HG02678 (cell line): ENCODE measurements at regions not wholly inside any gene's neighbourhood (a gene's known extent, or its start where the extent isn't known, plus 50 kb on each side); places are given as distances from the start of the nearest gene placed in this dataset.
A peak's percentile ranks its signal among the peaks of the same experiment; 100 is the strongest.

Experiments
- ATAC-seq: cut with Tn5 transposase; IDR thresholded peaks from one replicate; pipeline ENCODE4 v1.9.1; 2021; ENCODE audit warnings: mild to moderate bottlenecking, moderate library complexity; ENCODE audit not compliant: unreplicated experiment

DNA sequence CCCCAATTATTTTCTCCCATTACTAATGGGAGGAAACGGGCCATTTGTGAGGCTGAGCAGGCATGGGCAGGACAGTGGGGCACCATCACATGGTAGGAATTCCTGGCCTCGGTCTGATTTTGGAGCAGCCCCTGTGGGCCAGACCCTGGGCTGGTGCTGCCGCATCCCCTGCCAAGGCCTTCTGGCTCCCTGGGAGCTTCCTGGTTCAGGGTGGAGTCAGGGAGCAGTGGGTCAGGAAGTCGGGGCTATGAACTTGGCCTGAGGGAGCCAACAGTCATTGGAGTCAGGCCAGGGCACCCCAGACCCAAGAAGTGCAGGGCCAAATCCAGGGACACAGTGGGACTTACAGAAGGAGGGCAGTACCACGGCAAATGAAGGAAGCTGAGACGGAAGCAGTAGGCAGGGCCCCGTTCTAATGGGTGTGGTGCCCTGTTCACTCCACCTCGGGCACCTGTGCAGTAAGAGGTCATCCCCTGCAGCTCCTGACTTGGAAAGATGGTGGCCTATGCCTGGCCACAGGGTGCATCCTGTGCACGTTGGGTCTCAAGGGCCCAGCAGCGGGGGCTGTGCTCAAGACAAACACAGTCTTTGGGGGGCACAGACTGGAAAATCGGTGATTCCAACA, 328.1 kb downstream of the SMAD2 start:
- ATAC-seq, result no peak

DNA sequence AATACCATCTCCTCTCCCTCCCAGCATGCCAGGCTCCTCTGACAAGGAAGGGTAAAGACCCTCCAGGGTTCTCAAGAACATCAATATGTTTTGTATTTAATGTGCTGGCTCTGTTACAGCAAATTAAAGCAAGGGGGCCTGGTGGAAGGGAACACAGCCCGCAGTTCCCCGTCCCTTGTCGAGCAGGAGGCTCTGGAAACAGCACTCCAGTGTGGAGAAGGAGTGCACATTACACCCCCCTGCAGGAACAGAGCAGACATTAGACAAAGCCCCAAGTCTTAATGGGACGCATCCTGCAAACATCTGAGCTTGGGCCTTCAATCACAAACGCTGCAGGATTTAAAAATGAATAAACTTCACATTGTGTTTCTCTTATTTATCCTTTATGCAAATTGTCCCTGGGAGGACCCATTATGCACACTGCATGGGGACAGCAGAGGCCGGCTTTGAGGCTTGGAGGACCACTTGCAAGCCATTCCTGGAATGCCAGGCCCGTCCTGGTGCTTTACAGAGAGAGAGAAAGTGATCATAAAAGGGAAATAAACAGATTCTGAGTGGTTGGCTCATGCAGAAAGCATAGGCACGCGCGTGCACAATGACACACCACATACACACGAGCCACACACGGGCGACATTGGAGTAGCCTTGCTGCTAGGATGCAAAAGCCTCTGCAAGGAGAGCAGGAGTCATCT, 328.7 kb downstream of the SMAD2 start:
- ATAC-seq, result no peak

DNA sequence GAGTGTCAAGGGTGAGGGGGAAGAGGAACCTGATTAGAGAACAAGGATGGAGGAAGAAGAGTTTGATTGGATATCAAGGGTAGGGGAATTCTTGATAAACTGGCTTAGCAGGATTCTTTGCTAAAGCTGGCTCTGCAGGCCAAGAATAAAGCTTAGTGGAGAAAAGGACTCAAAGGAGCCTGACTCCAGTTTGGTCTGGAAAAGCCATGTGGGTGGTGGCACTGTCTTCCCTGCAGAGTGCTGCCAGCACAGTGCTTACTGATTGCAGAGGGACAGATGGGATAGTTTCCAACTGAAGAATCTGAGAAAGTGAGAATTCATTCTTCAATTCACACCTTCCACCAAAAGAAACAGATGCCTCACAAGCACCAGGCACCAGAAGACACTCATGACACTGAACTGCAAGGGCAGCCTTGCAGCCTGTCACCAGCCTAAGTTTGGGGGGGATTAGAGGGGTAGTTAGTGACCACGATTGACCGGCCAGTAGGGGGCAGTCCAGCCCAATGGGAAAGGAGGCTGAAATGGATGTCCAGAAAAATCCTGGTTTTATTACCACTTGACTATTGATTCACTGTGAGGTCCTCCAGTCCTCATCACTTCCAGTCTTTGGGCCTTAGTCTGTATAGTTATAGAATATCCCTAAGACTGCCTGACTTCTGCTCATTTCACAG, 334.5 kb downstream of the SMAD2 start:
- no peak for ATAC-seq

DNA sequence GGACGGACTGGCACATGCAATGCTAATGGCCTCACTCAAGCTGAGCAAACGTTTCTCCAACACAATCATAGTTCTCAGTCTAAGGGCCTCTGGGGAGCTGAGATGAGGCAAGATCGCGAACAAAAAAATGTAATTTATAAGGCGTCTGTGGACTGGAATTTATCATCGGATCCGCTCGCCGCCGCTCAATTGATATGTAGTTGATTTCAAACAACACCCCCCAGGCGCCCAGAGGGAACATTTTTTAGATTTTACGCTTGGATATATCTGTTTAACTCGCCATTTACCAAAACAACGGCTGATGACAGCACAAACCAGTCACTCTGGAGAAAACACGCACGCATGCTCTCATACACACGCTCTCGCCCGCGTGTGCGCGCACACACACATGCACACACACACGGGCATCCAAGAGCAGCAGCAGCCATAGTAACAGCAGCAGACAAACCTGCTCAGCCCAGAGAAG, 335.8 kb downstream of the SMAD2 start:
- no peak for ATAC-seq

DNA sequence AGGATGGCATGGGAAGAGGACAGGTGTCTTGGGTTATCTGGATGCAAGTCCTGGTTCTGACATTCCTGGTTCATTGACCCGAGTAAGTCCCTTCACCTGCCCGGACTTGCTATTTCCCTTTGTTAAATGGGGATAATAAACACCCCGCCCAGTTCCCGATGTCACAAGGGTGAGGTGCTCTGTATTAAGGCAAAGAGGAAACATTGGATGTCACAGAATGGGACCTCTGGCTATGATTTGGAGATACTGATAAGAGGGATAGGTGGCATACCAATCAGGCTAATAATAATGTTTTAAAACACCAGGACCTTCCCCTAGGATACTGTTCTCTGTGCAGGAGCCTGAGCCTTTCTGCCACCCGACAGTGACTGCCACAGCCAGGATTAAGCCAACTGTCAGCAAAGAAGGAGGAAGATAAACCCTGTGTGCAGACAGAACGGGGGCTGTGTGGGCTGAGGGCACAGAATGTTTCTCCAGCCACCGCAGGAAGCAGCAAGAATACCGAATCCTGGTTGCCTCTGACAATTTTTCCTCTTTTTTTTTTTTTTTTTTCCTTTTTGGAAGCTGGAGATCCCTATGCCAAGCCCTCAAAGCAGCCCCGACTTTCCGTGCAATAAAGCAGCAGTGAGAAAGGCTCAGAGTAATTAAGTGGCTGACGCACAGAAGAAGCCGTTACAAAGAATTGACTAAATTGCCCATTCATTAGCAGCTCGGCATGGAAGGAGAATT, 336.6 kb downstream of the SMAD2 start:
- no peak for ATAC-seq

DNA sequence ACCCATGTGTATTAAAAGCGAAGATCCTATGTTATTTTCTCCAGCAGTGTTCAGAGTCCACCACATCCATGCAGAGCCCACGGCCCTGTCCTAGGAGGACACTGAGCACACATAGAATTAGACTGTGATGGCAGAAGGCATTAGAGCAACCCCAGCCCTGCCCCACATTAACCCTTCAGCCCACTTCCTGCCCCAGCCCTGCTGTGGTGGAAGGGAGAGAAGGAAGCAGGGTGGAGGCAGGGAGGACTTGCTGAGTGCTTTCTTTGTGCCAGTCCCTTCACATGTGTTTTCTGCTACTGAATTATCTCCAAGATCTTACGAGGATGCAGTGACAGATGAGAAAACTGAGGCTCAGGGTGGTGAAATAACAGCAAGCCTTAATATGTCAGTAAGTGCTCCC, 339.0 kb downstream of the SMAD2 start:
- no peak for ATAC-seq

DNA sequence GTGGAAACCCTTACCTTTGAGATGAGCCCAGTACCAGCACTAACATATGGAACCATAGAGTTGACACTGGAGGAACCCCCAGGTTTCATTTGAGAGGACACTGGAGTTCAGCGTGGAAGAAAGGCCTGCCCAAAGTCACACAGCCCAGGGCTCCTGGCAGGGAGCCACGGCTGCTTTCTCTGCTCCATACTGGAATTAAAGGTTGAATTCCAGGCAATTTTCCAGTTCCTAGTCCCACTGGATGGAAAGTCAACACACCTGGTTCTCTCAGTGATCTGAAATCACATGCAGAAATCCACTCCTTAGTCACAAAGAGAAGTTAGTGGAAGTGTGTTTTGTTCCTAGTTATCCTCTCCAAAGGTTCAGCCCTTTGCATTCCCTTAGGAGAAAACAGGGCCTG, 336.1 kb upstream of the SKOR2 start:
- no peak for ATAC-seq

DNA sequence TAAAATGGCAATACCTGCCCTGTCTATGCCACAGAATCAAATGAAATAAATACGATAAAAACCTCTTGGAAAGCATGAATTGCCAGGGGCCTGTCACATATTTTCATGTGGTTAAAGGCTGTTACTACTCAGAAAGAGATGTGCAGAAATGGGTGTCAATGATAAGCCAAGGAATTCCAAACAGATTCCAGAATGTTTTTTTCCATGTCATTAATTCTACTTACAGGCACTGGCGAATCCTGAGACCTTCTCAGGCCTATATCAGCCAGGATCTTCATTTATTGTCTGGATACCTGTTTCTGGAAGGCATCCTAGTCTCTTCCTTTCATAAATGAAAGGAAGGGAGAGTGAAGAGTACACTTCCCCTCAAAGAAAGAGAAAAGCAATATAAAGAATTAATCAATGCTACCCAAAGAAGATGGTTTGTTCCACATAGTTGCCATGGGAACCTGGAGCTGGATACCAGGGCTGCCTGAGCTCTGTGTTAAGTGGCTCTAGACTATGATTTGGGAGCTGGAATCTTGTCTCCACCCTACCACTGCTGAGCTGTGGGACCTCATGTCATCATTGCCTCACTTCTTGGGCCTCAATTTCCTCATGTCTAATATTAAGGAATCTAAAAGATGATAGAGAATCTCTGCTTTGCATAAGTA, 335.1 kb upstream of the SKOR2 start:
- ATAC-seq, result no peak

DNA sequence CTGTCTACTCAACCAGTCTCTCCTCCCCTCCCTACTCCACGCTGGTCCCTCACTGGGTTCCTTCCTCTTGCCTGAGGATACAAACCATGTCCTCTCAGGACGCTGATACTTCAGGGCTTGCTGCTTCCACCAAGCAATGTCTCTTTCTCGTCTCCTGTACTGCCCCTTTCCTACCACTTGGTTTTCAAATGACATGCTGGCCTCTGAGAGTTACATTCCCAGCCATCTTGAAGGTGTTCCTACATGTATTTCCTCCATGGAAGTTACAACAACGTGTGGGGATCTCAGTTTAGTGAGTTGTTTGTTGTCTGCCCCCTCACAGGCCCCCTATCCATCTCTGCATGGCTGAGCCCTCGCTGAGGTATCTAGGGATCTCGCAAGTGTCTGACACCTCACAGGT, 334.5 kb upstream of the SKOR2 start:
- ATAC-seq, result no peak

DNA sequence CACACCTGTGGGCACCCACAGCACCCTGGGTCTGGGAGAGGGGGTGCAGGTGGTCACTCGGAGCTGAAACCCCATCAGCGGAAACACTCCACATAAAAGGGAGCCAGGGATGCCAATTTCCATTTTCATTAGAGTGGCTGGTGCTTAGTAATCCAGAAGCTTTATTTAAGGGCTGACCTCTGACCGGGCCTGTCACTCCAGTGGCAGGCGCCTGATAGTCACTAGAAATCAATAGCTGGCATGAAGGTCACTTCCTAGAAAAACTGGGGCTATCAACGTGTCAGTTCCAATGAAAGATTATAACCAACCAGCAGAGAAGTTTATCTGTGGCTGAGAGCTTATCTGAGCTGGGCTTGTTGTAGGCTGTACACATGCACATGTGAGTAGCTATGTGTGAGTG, 333.7 kb upstream of the SKOR2 start:
- ATAC-seq, result no peak

DNA sequence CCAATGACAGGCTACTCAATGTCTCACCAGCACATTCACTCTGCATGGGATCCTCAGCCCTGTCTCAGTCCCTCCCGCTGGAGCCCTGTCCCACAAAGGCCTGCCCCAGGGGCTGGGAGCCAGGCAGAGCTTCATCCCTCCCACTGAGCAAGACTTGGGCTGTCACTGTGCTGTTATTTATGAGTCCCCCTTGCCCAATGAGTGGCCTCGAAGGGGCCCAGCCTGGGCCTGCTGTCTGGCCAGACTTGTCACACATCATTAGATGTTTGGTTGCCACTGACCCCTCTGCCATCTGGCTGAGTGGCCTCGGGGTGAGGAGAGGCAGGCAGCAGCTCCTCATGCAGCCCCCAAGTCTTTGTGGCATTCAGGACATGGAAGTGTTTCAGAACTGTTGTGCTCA, 330.6 kb upstream of the SKOR2 start:
- ATAC-seq, result no peak

DNA sequence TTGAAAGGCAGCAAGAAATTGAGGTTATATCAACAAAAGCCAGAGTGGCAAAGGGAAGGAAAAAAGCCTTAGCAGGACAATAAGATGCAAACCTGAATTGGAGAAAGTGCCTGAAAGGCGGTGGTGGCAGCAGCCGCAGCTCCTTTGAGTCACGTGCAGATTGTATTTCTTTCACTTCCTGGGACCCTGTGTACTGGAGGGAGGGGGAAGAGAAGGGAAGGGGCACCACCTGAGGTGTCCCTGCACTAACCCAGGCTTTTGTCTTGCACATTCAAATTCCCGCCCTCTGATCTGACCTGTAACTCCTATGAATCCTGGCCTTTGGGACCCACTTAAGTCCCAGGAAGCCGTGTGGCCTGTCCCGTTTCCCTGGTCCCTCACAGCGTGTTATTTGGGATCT, 326.1 kb upstream of the SKOR2 start:
- no peak for ATAC-seq

DNA sequence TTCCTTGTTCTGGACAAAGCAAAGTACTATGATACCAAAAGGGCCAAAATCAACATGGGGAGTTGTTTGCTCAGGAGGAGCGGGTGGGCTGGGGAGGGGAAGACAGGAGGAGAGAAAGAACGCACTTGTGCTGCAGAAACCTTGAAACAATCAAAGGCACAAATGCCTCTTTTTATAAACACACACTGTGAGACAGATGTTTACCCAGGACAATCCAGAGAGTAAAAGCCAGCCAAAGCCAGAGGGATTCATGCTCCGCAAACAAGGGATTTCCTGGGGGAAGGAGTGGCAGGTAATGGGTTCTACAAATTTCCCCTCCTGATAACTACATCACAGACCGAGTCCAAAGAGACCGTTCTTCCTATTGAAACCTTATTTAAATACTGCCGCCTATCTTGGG, 323.5 kb upstream of the SKOR2 start:
- ATAC-seq, result no peak

DNA sequence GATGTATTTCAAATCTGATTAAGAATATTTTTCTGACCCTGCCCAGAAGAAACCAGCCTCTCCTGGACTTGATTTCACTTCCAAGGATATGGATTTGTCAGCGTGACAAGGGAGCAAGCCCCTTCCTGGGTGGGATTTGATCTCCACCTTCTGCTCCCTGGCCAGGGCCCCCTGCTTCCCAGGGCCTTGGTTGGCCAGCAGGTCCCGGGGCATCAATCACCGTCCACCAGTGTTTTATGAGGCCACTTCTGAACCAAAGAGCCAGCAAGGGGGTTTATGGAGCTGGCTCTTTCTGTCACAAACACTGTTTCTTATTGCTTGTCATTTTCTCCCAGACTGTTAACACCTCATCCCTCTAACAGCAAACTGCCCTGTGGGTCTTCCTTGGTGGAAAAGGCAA, 320.5 kb upstream of the SKOR2 start:
- ATAC-seq, result no peak

DNA sequence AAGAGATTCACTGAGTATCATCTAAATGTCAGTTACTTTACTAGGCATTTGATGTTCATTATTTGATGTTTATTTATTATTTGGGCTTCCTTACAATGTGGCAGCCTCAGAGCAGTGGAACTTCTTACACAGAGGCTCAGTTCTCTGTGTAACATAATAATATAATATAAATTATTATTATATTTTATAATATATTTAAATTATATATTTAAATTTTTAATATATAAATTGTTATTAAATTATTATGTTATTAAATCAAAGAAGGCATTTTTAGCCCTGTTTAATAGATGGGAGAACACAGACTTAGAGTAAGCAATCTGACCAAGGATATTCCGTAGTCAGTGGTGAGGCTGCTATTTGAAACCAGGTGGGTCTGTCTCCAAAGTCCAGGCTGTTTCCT, 315.3 kb upstream of the SKOR2 start:
- no peak for ATAC-seq

DNA sequence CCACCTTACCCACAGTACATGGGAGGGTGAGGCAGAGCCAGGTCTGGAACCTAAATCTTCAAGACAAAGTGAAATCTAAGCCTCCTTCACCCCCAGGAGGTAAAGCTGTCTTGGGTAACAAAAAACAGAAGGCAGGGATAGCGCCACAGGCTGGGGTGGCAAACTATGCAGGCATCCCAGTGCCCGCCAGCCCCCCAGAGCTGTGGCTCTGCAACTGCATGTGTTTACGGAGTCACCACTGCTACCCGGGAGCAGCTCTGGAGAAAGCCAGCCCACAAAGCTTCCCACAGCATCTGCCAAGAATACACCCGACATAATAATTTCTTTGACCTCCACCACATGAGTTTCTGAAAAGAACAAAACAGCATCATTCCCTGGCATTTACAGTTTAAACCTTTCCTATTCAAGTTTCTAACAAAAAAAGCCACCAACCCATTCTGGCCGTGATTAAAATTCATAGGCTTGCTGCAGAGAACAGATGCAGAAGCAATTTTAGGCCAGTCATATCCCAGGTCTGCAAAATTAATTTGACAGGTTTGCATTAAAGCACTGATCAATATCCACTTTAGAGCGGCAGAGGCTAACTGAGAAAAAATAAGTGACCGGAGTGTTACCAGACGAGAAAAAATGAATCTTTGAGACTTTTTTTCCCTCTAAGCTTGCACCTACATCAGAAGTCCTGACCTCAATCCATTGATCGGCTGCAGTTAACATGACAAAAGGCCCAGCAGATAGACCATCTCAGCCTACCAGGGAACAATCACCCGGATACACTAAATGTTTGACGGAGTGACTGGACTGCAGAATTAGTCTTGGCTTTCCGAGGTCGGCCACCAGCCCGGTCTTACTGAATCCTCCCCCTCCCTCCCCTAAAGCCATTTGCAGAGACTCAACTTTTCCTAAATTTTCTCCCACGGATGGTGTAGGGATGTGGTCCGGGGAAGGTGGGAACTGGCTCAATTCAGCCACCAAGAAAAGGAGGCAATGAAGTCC, 309.6 kb upstream of the SKOR2 start:
- ATAC-seq, result no peak

DNA sequence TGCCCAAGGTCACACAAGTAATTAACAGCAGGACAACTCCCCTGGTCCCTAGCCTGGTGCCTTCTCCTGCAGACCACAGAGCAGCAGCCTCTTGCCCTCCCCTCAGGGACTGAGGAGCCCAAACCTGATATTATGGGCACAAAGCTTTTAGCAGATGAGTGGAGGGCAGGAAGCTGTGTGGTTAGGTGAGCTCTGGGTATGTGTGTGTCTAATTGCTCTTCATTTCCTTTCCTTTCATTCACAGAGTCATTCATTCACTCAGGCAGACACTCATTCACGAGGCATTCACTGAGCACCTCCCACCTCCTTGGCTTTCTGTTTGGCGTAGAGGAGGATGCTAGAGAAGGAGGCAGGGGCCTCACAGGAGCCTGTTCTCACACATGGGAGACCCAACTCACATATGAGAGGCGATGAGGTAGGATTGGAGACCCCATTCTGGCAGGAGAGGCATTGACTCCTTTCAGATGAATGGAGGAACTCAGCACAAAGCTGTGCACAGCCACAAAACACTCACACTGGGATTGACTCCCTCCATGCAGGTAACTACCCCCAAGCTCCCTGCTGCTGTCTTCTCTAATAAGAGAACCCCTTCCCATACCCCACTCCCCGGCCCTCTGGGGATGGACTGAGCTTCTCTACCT, 306.8 kb upstream of the SKOR2 start:
- peak; percentile 85 for ATAC-seq

DNA sequence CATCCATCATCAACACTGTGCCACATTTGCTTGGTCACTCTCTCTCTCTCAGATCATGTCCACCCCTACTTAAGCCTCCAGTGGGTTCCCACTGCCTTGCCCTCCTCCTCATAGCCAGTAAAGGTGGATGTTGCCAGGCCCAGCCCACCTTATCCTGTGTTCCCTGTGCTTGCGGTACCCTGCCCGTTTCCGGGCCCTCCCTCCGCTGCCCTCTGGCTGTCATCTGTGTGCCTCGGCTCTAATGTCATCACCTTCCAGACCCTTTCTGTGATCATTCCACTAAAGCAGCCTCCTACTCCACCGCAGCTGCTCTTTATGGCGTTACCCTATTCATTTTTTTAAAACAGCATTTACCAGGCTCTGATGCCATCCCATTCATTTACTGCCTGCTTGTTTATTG, 305.7 kb upstream of the SKOR2 start:
- no peak for ATAC-seq

DNA sequence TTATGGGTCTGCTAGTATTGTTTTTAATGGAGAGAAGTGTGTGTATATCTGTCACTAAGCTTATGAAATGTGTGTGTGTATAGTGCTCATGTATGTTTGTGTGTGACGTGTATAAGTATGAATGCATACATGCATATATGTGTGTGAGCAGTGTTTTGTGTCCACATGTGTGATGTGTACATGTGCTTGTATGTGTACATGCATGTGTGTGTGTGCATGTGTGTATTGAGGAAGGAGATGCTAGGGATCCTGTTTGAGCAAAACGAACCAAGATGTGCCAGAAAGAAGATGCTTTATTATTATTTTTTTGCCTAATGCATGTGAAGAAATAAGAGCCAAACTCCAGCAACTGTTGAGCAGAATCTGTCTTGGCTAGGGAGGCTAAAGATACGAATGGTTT, 301.3 kb upstream of the SKOR2 start:
- no peak for ATAC-seq

DNA sequence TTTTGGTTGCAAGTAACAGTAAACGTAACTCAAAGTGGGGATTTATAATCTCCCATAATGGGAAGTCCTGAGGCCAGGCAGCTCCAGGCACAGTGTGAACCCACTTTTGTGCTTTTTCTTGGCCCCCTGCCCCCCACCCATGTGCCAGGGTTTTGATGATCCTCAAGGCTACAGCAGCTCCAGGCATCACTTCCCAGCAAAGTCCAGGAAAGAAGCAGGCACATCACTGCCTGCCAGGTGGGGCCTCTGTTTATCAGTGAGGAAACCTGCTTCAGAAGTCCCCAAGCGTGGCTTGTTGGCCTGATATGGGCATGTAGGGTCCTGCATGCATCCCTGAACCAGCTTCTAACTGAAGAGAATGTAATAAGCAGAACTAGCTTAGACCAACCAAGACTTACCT, 299.2 kb upstream of the SKOR2 start:
- no peak for ATAC-seq
